ENCODE measurements at regions not wholly inside any gene's neighbourhood (a gene's known extent, or its start where the extent isn't known, plus 50 kb on each side); places are given as distances from the start of the nearest gene placed in this dataset.

GRCh38 chr5:60338846-60339245, 361.1 kb downstream of the DEPDC1B start:
- WGBS, result 90% methylated on average over 3 of the region's 3 CpGs

GRCh38 chr5:60336491-60336890, 363.5 kb downstream of the DEPDC1B start:
- H2BK12ac ChIP-seq (ENCODE audit: low read length in 2 of 2), result no peak overlapping the region
- H2AFZ ChIP-seq (ENCODE audit: low read depth, low read length), result no peak overlapping the region

More at GRCh38 chr5:60338846-60339245, 361.1 kb downstream of the DEPDC1B start:
- Histone ChIP-seq H2BK120ac (ENCODE audit: low read depth, low read length) (no peak overlapping the region), H2BK5ac (ENCODE audit: low read depth, low read length, poor library complexity, severe bottlenecking) (no peak overlapping the region), H3K4me1 (ENCODE audit: control insufficient read depth, insufficient read depth, low read depth, low read length) (no peaks in the 10 kb centered on the region), H3K27ac (ENCODE audit: low read length, poor library complexity, severe bottlenecking) (no peak overlapping the region), H2AK5ac (ENCODE audit: low read length, severe bottlenecking) (no peak overlapping the region), H2BK15ac (ENCODE audit: low read depth, poor library complexity, severe bottlenecking) (no peak overlapping the region), H3K9me3 (ENCODE audit: control insufficient read depth, low read length) (no peaks in the 10 kb centered on the region), H3K79me1 (replicated peaks; ENCODE audit: low read length, poor library complexity, severe bottlenecking) (no peaks in the 10 kb centered on the region), H3K18ac (ENCODE audit: low read depth in 1 of 2, low read length in 2 of 2) (no peak overlapping the region), H3K4ac (ENCODE audit: low read depth in 1 of 2, low read length in 2 of 2) (no peak overlapping the region), H3K23ac (ENCODE audit: low read length in 2 of 2) (no peak overlapping the region), H4K91ac (ENCODE audit: low read length) (no peak overlapping the region), H3K9ac (ENCODE audit: low read length) (no peak overlapping the region), H4K8ac (ENCODE audit: low read length) (no peak overlapping the region), H2AFZ (ENCODE audit: low read depth, low read length) (no peak overlapping the region), H3K4me3 (ENCODE audit: insufficient read depth in 1 of 2, low read depth in 1 of 2, low read length in 2 of 2) (no peak overlapping the region), H3K36me3 (ENCODE audit: control insufficient read depth in 1 of 2, insufficient read depth in 2 of 2, low read depth in 1 of 2, low read length in 2 of 2) (no peaks in the 10 kb centered on the region), H3K14ac (ENCODE audit: low read length in 2 of 2) (no peak overlapping the region), H3K27me3 (ENCODE audit: control insufficient read depth in 1 of 2, insufficient read depth in 1 of 2, low read length in 2 of 2) (no peaks in the 10 kb centered on the region), H2BK12ac (ENCODE audit: low read length in 2 of 2) (no peak overlapping the region), H3K4me2 (ENCODE audit: low read length, poor library complexity, severe bottlenecking) (no peak overlapping the region)
- DNase-seq, result no peak

GRCh38 chr5:60335913-60336312, 364.1 kb downstream of the DEPDC1B start:
- Histone ChIP-seq H3K4me2 (ENCODE audit: low read length, poor library complexity, severe bottlenecking) (no peak overlapping the region), H3K4me1 (ENCODE audit: control insufficient read depth, insufficient read depth, low read depth, low read length) (peaks cover 1% of the 10 kb centered on the region), H3K9me3 (ENCODE audit: control insufficient read depth, low read length) (no peaks in the 10 kb centered on the region), H2BK5ac (ENCODE audit: low read depth, low read length, poor library complexity, severe bottlenecking) (no peak overlapping the region), H2AK5ac (ENCODE audit: low read length, severe bottlenecking) (no peak overlapping the region), H3K79me1 (replicated peaks; ENCODE audit: low read length, poor library complexity, severe bottlenecking) (no peaks in the 10 kb centered on the region), H3K9ac (ENCODE audit: low read length) (no peak overlapping the region), H4K8ac (ENCODE audit: low read length) (no peak overlapping the region), H4K91ac (ENCODE audit: low read length) (no peak overlapping the region), H3K27ac (ENCODE audit: low read length, poor library complexity, severe bottlenecking) (no peak overlapping the region), H3K36me3 (ENCODE audit: control insufficient read depth in 1 of 2, insufficient read depth in 2 of 2, low read depth in 1 of 2, low read length in 2 of 2) (no peaks in the 10 kb centered on the region), H3K4me3 (ENCODE audit: insufficient read depth in 1 of 2, low read depth in 1 of 2, low read length in 2 of 2) (no peak overlapping the region), H2BK15ac (ENCODE audit: low read depth, poor library complexity, severe bottlenecking) (no peak overlapping the region), H3K4ac (ENCODE audit: low read depth in 1 of 2, low read length in 2 of 2) (no peak overlapping the region), H3K18ac (ENCODE audit: low read depth in 1 of 2, low read length in 2 of 2) (no peak overlapping the region), H3K27me3 (ENCODE audit: control insufficient read depth in 1 of 2, insufficient read depth in 1 of 2, low read length in 2 of 2) (no peaks in the 10 kb centered on the region), H2BK12ac (ENCODE audit: low read length in 2 of 2) (no peak overlapping the region), H3K23ac (ENCODE audit: low read length in 2 of 2) (no peak overlapping the region), H3K14ac (ENCODE audit: low read length in 2 of 2) (no peak overlapping the region), H2BK120ac (ENCODE audit: low read depth, low read length) (no peak overlapping the region), H2AFZ (ENCODE audit: low read depth, low read length) (no peak overlapping the region)
- WGBS, result no CpG with 5 or more reads among the region's 2 CpGs
- no peak for DNase-seq

More at GRCh38 chr5:60336491-60336890, 363.5 kb downstream of the DEPDC1B start:
- no peak overlapping the region for H3K4ac ChIP-seq (ENCODE audit: low read depth in 1 of 2, low read length in 2 of 2)
- H3K79me1 ChIP-seq (replicated peaks; ENCODE audit: low read length, poor library complexity, severe bottlenecking), result no peaks in the 10 kb centered on the region
- H4K91ac ChIP-seq (ENCODE audit: low read length), result no peak overlapping the region
- no peak overlapping the region for H3K4me2 ChIP-seq (ENCODE audit: low read length, poor library complexity, severe bottlenecking)
- no peak overlapping the region for H3K18ac ChIP-seq (ENCODE audit: low read depth in 1 of 2, low read length in 2 of 2)
- H3K4me3 ChIP-seq (ENCODE audit: insufficient read depth in 1 of 2, low read depth in 1 of 2, low read length in 2 of 2), result no peak overlapping the region
- H4K8ac ChIP-seq (ENCODE audit: low read length), result no peak overlapping the region
- no peak overlapping the region for H2BK5ac ChIP-seq (ENCODE audit: low read depth, low read length, poor library complexity, severe bottlenecking)
- no peak overlapping the region for H3K23ac ChIP-seq (ENCODE audit: low read length in 2 of 2)
- no peak overlapping the region for H2BK120ac ChIP-seq (ENCODE audit: low read depth, low read length)
- no peaks in the 10 kb centered on the region for H3K27me3 ChIP-seq (ENCODE audit: control insufficient read depth in 1 of 2, insufficient read depth in 1 of 2, low read length in 2 of 2)
- no peak for DNase-seq
- no peak overlapping the region for H3K9ac ChIP-seq (ENCODE audit: low read length)
- no peak overlapping the region for H3K14ac ChIP-seq (ENCODE audit: low read length in 2 of 2)
- H3K36me3 ChIP-seq (ENCODE audit: control insufficient read depth in 1 of 2, insufficient read depth in 2 of 2, low read depth in 1 of 2, low read length in 2 of 2), result no peaks in the 10 kb centered on the region
- H3K27ac ChIP-seq (ENCODE audit: low read length, poor library complexity, severe bottlenecking), result no peak overlapping the region
- H3K4me1 ChIP-seq (ENCODE audit: control insufficient read depth, insufficient read depth, low read depth, low read length), result peaks cover 1% of the 10 kb centered on the region
- no peaks in the 10 kb centered on the region for H3K9me3 ChIP-seq (ENCODE audit: control insufficient read depth, low read length)
- H2BK15ac ChIP-seq (ENCODE audit: low read depth, poor library complexity, severe bottlenecking), result no peak overlapping the region
- H2AK5ac ChIP-seq (ENCODE audit: low read length, severe bottlenecking), result no peak overlapping the region

- H3K4me1 ChIP-seq (ENCODE audit: control insufficient read depth, insufficient read depth, low read depth, low read length), result peaks cover 1% of the 10 kb centered on the region
- H3K18ac ChIP-seq (ENCODE audit: low read depth in 1 of 2, low read length in 2 of 2), result no peak overlapping the region
- H4K8ac ChIP-seq (ENCODE audit: low read length), result no peak overlapping the region
- no peak overlapping the region for H2AFZ ChIP-seq (ENCODE audit: low read depth, low read length)
- no peak overlapping the region for H3K4me2 ChIP-seq (ENCODE audit: low read length, poor library complexity, severe bottlenecking)
- no peaks in the 10 kb centered on the region for H3K36me3 ChIP-seq (ENCODE audit: control insufficient read depth in 1 of 2, insufficient read depth in 2 of 2, low read depth in 1 of 2, low read length in 2 of 2)
- no peak overlapping the region for H3K14ac ChIP-seq (ENCODE audit: low read length in 2 of 2)
- no peak overlapping the region for H3K23ac ChIP-seq (ENCODE audit: low read length in 2 of 2)
- no peak overlapping the region for H2BK12ac ChIP-seq (ENCODE audit: low read length in 2 of 2)
- 27% methylated on average over 1 of the region's 2 CpGs for WGBS
- H3K79me1 ChIP-seq (replicated peaks; ENCODE audit: low read length, poor library complexity, severe bottlenecking), result no peaks in the 10 kb centered on the region
- no peak overlapping the region for H3K9ac ChIP-seq (ENCODE audit: low read length)
- H2BK15ac ChIP-seq (ENCODE audit: low read depth, poor library complexity, severe bottlenecking), result no peak overlapping the region
- H3K27ac ChIP-seq (ENCODE audit: low read length, poor library complexity, severe bottlenecking), result no peak overlapping the region
- peak; percentile 87 for DNase-seq
- no peak overlapping the region for H2BK120ac ChIP-seq (ENCODE audit: low read depth, low read length)
- H3K4ac ChIP-seq (ENCODE audit: low read depth in 1 of 2, low read length in 2 of 2), result no peak overlapping the region
- no peak overlapping the region for H4K91ac ChIP-seq (ENCODE audit: low read length)
- no peaks in the 10 kb centered on the region for H3K27me3 ChIP-seq (ENCODE audit: control insufficient read depth in 1 of 2, insufficient read depth in 1 of 2, low read length in 2 of 2)
- H3K4me3 ChIP-seq (ENCODE audit: insufficient read depth in 1 of 2, low read depth in 1 of 2, low read length in 2 of 2), result no peak overlapping the region
- no peaks in the 10 kb centered on the region for H3K9me3 ChIP-seq (ENCODE audit: control insufficient read depth, low read length)
- H2AK5ac ChIP-seq (ENCODE audit: low read length, severe bottlenecking), result no peak overlapping the region
- H2BK5ac ChIP-seq (ENCODE audit: low read depth, low read length, poor library complexity, severe bottlenecking), result no peak overlapping the region
These were observed 365.7 kb downstream of the DEPDC1B start for GRCh38 chr5:60334281-60334713.
